GM18511 (cell line): ENCODE measurements at regions not wholly inside any gene's neighbourhood (a gene's known extent, or its start where the extent isn't known, plus 50 kb on each side); places are given as distances from the start of the nearest gene placed in this dataset.

ENCODE experiments used
- ATAC-seq: cut with Tn5 transposase; IDR thresholded peaks from one replicate; pipeline ENCODE4 v1.9.1; 2021; ENCODE audit warnings: mild to moderate bottlenecking, moderate library complexity; ENCODE audit not compliant: unreplicated experiment

DNA sequence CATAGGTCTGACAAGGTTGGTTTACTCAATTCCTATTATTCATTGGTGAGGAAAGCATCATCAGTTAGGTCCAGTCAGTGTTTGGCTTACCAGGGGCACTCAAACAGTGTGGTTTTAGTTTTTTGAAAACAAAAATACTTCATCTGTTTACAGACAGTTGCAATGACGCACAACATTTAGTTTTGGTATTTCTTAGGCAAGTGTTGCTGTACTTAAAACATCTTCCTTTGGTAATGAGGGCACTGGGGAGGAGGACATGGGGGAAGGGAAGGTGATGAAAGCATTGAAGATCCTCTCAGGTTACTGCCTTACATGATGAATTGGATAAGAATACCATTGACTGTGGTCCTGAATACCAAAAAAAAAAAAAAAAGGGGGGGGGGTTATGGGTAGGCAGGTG, 93.7 kb upstream of the MAOA start:
- ATAC-seq, result no peak

DNA sequence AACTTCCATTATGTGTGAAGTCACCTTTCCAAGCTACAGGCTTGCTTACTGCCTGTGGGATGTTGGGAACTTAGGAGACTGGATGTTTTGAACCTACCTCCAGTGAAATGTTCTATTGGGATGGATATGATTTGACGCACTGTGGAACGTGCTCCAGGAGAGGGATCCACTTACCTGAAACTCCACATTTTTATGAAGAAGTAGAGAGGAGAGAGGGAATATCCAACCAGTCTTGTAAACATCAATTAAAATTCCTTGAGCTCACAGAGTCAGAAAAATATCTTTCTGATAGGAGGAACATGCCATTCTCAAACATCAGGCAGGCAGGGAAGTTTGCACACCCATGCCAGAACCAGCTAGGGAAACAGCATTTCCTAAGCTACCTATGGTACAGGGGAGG, 91.1 kb upstream of the MAOA start:
- ATAC-seq, result no peak

DNA sequence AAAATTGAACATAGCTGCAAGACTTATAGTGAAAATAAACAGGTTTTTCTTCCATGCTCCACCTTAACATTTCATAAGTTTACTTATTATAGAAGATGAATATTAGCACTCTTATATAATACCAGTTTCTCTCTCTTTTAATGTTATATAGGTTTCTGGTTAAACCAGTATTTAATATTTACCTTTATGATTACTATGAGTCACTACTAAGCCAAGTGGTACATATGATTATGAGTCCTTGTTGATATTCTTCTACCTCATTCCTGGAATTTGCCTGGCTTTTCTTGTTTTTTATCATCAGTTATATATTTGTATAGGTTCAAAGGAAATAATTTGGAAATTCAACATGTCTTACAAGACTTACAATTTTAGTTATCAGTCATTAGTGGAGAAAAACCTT, 89.9 kb upstream of the MAOA start:
- ATAC-seq, result no peak

DNA sequence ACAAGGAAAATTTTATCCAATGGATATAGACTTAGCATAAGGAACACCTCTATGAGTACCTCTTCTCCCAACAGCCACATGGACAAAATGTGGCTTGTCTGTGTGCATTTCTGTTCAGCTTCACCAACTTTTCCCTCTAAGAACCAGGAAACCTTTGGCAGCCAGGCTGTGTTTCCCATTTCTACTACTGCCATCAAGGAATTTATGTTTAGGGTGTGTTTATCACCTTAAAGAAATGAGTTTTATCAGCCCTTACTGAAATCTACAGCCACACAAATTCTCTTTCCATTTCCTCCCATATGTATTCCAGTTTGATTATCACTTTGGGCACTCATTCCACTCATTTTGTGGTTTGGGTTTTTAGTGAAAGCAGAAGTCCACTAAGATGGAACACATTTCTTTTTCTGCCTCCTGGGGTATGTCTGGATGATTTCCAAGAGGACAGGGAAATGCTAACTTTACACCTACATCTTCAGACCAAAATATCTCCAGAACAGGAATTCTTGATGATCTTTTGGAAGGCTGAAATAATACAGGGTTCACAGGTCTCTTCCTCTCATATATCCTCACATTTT, 82.6 kb upstream of the MAOA start:
- ATAC-seq, result no peak

DNA sequence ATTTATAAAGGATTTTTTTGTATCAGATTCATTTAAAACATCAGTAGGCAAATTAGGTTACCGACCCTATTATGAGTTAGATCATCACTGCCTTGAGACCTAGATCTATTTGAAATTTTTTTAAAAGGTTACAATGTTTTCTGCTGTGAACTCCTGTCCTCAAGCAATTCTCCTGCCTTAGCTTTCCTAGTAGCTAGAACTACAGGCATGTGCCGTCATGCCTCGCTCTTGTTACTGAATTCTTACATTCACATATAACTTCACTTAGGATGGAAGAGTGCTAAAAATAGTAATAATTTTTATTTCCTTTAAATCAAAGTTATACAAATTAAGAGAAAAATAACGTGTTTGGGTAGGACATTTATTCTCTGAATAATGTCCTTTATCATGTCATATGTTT, 75.5 kb upstream of the MAOA start:
- no peak for ATAC-seq

DNA sequence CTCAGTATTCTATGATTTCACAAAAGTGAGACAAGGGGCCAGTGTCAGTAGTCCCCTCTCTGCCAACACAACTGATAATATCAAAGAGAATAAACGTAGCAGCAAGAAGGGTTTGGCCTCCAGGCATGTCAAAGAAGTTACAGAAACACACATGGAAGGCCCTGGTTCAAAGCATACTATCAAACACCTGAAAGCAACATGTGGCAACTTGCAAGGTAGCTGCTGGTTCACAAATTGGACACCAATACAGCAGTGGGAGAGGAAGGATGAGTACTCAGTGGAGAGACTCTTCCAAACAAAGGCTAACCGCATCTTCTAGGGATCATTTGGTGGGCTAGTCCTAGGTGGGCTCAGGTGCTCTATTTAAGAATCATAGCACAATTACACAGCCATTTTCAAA, 74.9 kb upstream of the MAOA start:
- ATAC-seq, result no peak

DNA sequence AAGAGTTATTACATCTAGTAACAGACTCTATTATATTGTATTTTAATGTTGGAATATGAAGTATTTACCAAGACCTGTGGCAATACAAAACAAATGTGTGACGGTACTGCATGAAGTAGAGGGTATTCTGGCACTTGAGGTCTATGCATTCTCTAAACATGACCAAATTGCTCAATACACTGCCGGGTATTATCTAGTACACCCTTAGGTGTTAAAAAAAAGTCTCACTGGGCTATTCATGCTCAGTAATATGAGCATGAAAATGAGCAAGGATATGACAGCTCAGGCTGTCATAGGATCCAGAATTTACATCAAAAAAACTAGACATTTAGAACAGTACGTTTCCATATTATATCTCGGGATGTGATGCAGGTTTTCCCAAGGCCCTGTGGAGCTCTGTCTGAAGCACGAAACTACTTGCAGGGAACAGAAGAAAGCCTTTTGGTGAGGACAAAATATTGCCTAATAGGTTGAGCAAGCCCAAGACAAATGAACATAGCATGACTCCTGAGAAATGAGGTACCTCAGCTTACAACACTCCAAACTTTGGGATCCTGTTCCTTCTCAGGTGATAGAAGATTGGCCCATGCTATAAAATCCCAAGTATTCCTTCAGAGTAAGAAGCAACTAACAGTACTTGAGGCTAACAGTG, 74.1 kb upstream of the MAOA start:
- ATAC-seq, result no peak

DNA sequence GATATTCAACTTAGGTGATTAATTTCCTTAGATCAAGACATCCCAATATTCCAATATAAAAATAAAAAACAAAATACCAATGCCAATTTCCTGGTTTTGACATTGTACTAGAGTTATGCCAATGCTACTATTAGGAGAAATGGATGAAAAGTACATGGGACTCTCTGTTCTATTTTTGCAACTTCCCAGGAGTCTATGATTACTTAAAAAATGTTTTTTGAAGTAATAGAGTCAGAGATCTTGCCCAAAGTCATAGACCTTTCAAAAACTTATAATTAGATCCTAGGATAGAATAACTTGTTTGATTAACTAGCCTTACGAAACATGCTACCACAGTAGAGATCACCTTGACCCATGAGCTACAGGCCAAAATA, 73.6 kb upstream of the MAOA start:
- no peak for ATAC-seq

DNA sequence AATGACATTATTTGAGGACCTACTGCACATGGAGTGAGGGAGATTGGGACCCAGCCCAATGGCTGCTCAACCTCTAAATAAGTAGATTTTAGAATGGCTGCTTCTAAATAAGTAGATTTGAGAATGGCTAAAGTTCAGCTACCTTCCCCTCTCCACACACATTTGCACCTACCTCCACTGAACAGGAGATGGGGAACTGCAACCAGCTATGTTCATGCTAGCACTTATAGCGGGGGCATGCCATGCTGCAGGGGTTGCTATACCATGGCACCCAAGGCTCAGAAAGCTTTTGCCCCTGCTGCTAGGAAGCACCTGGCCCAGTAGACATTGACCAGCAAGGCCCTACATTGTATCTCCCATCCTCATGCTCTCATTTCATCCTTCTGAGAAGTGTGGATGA, 70.2 kb upstream of the MAOA start:
- no peak for ATAC-seq

DNA sequence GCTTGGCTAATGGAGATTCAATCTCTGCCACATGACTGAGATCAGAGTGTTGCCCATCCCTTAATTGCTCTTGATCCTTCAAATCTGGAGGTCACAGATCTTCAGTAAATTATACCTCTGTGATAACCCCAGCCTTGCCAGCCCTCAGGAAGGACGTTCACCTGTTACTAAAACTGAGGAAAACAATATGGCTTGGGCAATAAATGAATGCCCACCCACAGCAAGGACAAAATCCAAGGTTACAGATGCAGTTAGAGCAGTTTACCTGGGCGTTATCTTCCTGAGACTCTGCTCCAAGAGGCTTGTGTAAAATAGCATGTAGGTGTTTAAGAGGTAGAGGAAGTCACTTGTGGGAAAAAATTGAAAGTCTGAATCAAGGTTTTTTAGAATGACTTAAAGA, 69.3 kb upstream of the MAOA start:
- ATAC-seq, result no peak

DNA sequence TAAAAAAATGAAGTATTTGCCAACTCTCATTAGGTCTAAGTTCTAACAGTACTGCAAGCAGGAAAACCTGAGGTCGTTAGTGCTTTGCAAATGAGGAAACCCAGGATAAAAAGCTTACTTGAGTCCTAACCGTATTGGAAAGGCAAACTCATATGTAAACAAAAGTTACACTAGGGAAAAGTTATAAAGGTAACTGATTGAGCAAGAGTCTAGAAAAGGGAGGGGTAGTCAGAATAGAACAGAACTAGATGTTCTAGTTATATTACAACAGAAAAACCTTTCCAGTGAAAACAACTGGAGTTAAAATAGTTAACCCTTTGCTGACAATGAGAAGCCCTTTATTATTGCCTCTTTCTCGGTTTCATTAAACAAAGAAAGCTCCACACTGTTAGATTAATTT, 66.4 kb upstream of the MAOA start:
- no peak for ATAC-seq

DNA sequence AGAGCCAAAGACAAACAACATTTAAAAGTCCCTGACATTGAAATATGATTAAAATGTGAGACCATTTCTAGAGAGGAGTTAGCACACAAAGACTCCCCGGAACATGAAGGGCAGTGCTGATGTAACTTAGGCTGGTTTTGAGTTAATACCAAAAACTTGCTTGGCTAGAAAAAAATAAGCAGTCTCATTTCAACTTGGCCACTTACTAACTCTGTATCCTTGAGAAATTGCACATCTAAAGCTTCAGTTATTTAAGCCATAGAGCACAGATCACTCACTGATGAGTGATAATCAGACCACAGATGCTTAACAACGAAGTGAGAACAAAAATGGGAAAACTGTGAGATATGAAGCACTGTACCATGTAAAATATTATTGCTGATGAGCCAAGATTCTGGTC, 65.9 kb upstream of the MAOA start:
- no peak for ATAC-seq

DNA sequence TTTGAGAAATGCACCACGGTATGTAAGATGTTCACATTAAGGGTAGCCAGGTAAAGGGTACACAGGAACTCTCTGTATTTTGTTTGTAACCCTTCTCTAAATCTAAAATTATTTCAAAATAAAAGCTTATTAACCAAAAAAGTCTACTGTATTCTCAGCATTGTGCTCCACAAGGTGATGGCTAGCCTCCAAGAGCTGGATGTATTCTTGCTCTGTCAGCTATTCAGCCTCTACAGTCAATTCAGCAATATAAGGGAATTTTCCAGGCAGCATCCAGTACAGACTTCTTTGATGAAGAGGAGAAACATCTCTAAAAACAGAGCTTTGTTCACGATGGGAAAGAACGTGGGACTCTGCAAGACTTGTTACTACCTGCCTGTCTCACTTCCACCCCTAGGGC, 63.5 kb upstream of the MAOA start:
- no peak for ATAC-seq

DNA sequence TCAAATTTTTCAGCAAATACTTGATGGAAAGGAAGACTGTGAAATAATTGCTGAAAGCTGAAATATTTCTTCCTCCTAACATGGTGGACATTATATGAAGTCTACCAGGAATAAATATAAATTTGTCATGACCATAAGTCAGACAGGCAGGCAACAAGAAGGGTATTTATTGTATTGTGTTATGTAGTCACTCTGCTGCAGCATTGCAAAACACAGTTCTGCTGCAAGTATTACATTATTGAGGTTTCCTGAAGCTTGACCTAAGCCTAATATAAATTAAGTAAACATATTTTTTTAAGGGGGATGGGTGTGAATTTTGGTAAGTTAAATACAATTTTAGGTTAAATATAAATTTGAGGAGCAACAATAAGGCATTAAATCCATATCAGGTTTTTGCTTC, 60.2 kb upstream of the MAOA start:
- ATAC-seq, result no peak

DNA sequence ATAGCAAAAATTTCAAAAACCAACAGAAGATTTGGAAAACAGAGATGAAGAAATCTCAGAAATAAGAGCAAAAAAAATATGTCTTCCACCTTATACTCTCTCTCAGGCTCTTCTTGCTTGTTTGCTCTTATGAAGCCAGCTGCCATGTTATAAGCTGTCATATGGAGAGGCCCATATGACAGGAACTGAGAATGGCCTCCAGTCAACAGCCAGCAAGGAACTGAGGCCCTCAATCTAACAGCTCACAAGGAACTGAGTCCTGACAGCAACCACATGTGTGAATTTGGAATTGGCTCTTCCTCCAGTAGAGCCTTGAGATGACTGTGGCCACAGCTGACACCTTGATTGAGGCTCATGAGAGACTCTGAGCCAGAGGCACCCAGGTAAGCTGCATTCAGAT, 51.3 kb upstream of the MAOA start:
- ATAC-seq, result no peak

DNA sequence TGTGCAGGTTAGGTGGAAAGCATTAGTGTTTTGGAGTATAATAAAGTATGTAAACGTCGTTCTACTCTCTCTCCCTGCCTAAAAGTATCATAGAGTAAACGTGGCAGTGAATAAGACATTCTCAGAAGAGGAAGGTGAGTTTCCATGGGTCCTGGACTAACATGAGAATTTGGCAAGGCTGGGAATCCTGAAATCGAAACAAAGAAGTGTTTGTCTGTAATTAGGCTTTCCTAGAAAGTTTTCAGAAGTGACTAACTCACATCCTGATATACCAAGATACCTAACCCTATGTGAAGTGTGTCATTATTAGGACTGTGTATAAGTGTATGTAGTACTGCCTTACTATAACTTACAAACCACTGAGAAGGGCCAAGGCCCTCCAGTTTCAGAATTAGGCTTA, 50.7 kb upstream of the MAOA start:
- no peak for ATAC-seq
